ENCODE measurements at regions not wholly inside any gene's neighbourhood (a gene's known extent, or its start where the extent isn't known, plus 50 kb on each side); places are given as distances from the start of the nearest gene placed in this dataset.

- no peak for TF ChIP-seq CTCF (conservative IDR thresholded peaks at IDR 0.05 in 1 of 2, IDR thresholded peaks at IDR 0.05 in 1 of 2; ENCODE audit: extremely low read depth in 1 of 2, insufficient read depth in 1 of 2, low read depth in 1 of 2, low read length in 2 of 2)
- TF ChIP-seq EZH2 (IDR thresholded peaks at IDR 0.05; ENCODE audit: borderline replicate concordance, low read length): no peak
Observed at GRCh38 chr15:45762726-45763125, 127.9 kb downstream of the SQOR start.
